GM12865 (cell line): ENCODE measurements at regions not wholly inside any gene's neighbourhood (a gene's known extent, or its start where the extent isn't known, plus 50 kb on each side); places are given as distances from the start of the nearest gene placed in this dataset.
"Not testable (repeated sequence)": the region's sequence is repeated elsewhere in the genome, so short reads cannot be mapped to it uniquely, and the experiment has no call there.

Experiments used
- DNase-seq: peaks from one replicate; pipeline ENCODE4 v3.0.0; 2010; ENCODE audit warnings: low read depth
- H3K4me3 ChIP-seq: 2 replicates; pipeline ENCODE4 v1.5.1; 2011; ENCODE audit warnings: mild to moderate bottlenecking, low read depth, low read length, control low read depth
- TF ChIP-seq, protein P1 (sequence below): IDR thresholded peaks from 2 replicates; pipeline ENCODE4 v1.5.1; 2011; ENCODE audit warnings: low read length, control low read depth, low read depth, inconsistent platforms; ENCODE audit not compliant: insufficient read depth; ENCODE audit errors: missing control alignments

DNA sequence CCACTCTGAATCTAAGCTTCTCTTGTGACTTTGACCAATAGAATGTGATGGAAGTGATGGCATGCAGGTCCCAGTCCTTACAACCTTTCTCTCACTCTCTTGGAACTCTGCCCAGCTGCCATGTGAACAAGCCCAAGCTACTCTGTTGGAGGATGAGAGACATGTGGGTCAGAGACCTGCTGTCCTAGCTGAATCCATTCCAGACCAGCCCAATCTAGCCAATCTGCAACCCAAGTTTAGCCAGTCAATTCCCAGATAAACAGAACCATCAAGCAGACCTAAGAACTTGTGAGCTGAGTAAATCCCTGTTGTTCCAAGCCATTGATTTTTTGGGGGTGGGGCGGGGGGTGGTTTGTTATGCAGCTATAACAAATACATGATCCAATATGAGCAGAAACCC lies 69.2 kb upstream of the GRK3 start:
- TF ChIP-seq, protein P1, sequence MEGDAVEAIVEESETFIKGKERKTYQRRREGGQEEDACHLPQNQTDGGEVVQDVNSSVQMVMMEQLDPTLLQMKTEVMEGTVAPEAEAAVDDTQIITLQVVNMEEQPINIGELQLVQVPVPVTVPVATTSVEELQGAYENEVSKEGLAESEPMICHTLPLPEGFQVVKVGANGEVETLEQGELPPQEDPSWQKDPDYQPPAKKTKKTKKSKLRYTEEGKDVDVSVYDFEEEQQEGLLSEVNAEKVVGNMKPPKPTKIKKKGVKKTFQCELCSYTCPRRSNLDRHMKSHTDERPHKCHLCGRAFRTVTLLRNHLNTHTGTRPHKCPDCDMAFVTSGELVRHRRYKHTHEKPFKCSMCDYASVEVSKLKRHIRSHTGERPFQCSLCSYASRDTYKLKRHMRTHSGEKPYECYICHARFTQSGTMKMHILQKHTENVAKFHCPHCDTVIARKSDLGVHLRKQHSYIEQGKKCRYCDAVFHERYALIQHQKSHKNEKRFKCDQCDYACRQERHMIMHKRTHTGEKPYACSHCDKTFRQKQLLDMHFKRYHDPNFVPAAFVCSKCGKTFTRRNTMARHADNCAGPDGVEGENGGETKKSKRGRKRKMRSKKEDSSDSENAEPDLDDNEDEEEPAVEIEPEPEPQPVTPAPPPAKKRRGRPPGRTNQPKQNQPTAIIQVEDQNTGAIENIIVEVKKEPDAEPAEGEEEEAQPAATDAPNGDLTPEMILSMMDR: no peak

DNA sequence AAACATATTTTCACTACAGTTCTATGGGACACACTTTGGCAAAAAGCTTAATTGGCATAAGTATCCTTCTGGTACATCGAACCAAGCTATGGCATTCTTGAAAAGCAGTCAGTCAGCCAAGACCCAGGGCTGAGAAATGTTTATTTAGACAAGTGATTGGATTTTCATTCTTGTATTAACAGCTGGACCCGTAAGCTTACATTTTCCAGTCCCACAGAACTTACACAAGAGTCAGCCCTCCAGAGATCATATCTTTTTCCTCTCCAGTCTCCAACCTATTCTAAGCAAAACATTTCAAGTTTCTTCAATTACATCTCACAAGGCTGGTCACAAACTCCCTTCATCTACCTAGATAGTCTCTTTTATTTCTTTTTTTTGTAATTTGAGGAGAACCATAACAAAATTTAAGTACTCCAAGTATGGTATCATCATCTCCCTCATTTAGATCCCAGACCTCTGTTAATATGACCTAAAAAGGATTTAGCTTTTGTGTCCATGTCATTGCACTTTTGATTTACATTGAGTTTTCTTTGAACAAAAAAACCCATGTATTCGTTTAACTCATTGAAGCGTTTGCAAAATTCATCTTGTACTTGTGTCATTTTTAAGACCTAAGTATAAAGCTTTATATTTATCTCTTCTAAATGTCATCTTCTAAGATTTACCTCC lies 67.9 kb upstream of the GRK3 start:
- no peak overlapping the region for H3K4me3 ChIP-seq
- no peak for DNase-seq
- TF ChIP-seq, protein P1: no peak

More for the DNA sequence above, 69.2 kb upstream of the GRK3 start:
- DNase-seq: no peak
- no peak overlapping the region for H3K4me3 ChIP-seq

DNA sequence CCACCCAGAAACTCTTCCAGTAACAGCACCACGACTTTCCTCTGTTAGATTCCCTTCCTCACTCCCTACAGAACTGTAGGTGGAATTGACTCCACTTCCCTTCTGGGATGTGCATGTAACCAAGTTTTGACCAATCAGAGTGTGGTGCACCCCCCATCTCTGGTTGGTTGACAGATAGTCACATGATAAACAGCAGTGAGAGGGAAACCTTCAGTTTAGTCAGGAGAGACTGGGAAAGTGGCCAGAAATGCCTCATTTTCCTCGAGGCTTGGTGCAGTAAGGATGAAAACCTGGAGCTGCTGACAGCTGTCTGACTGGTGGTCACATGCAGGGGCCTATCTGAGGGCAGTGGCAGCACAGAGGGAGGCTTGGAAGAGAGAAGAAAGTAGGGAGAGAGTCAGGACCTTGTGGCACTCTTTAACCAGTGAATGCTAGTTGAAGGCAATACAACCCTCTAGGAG lies 67.3 kb upstream of the GRK3 start:
- no peak for DNase-seq
- TF ChIP-seq, protein P1: no peak
- H3K4me3 ChIP-seq: no peak overlapping the region

DNA sequence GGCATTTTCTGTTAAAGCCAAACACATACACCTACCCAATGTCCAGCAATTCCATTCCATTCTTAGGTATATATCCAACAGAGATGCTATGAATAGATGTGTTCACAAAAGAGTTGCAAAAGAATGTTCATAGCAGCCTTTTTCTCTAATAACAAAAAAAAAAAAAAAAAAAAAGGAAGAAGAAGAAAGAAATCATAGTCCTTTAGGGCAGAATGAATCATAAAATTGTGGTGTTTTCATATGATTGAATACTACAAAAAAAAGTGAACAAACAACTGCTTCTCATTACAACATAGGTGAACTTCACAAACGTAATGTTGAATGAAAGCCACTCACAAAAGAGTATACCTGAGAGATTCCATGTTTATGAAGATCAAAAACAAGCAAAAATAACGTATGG lies 66.8 kb upstream of the GRK3 start:
- no peak for DNase-seq
- TF ChIP-seq, protein P1: no peak
- H3K4me3 ChIP-seq: no peak overlapping the region

DNA sequence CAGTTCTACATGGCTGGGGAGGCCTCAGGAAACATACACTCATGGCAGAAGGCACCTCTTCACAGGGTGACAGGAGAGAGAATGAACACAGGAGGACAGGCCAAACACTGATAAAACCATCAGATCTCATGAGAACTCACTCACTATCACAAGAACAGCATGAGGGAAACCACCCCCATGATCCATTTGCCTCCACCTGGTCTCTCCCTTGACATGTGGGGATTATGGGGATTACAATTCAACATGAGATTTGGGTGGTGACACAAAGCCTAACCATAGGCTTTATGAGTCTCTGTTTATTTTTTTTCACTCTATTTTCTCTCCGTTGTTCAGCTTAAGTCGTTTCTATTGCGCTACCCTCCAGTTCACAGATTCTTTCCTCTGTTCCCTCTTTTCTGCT lies 63.8 kb upstream of the GRK3 start:
- not testable (repeated sequence) for H3K4me3 ChIP-seq, DNase-seq

DNA sequence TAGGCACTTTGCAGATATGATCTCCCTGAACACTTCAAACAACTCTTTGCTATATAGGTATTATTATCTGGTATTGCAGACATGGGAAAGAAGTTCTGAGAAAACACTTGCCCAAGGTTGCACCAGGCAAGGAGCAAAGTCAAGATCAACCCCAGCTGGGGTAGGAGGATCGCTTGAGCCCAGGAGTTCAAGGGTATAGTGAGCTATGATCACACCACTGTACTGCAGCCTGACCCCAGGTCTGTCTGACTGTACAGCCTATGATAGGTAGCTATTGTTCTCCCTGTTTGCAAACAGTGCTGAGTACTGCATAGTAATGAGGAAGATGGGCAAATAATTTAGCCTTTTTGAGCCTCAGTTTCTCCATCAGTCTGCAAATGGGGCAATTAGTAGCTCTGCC lies 60.5 kb upstream of the GRK3 start:
- not testable (repeated sequence) for DNase-seq, H3K4me3 ChIP-seq

DNA sequence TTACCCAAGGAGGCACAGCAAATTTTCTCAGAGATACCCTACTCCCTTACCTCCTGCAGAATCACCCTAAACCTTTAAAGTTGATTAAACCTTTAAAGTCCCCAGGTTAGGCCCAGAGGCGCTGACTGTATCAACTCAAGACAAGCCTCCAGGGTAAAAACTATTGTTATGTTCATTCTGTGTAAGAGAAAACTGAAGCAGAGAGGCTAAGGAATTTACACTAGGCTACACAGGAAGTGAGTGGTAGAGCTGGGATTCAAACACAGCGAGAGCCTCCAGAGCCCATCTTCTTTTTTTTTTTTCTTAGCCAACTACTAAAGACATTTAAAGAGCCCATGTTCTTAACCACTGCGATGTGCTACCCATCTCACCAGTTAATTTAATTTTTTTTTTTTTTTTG lies 56.3 kb upstream of the GRK3 start:
- TF ChIP-seq, protein P1: no peak
- H3K4me3 ChIP-seq: no peak overlapping the region
- no peak for DNase-seq

DNA sequence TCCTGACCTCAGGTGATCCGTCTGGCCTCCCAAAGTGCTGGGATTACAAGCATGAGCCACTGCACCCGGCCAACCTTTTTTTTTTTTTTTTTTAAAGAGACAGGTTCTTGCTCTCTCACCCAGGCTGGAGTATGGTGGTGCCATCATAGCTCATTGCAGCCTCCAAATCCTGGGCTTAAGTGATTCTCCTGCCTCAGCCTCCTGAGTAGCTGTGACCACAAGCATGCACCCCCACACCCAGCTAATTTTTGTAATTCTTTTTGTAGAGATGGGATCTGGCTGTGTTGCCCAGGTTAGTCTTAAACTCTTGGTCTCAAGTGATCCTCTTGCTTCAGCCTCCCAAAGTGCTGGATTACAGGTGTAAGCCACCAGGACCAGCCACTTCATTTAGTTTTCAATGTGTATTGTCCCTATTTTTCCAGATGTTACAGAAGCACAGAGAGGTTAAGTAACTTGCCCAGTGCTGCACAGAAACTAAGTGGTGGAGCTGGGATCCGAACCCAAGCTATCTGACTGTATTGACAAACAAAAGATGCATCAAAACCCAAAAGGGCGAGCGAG lies 55.6 kb upstream of the GRK3 start:
- DNase-seq: no peak
- TF ChIP-seq, protein P1: no peak
- H3K4me3 ChIP-seq: no peak overlapping the region
